ENCODE measurements at regions not wholly inside any gene's neighbourhood (a gene's known extent, or its start where the extent isn't known, plus 50 kb on each side); places are given as distances from the start of the nearest gene placed in this dataset.
A peak's percentile ranks its signal among the peaks of the same experiment; 100 is the strongest.

DNA sequence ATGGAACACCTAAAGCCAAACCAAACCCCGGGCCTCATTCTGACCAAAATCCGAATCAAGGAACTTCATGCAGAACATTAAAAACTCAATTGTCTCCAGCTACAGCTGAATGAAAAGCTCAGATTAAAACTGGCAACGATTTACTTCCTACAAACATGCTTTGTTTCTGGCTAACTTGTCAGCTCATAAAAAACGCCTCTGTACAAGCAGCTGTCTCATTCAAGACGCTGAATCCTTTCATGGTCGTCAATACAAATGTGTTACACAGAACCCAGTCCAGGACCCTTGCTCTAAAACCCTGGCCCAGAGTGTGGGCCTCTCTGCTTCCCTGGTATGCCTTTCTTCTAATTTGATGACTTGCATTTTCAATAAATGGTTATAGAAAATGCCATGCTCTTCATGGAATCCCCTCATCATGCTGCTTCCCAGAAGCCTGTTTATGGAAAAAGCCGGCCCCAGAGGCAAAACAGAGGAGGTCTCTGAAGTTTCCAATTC, 183.1 kb downstream of the PHLDA1 start:
- H3K27me3 ChIP-seq, result no peaks in the 10 kb centered on the region
- peak overlapping the region; percentile 26 for H3K27ac ChIP-seq
- no peaks in the 10 kb centered on the region for H3K9me3 ChIP-seq
- no peak overlapping the region for H3K4me3 ChIP-seq
- H3K36me3 ChIP-seq, result no peaks in the 10 kb centered on the region
- intact Hi-C loops (cut with DNase I), result no loop called here
- H3K9ac ChIP-seq (ENCODE audit: low read depth in 2 of 2, low read length in 2 of 2), result no peak overlapping the region
- TF ChIP-seq, protein P1, sequence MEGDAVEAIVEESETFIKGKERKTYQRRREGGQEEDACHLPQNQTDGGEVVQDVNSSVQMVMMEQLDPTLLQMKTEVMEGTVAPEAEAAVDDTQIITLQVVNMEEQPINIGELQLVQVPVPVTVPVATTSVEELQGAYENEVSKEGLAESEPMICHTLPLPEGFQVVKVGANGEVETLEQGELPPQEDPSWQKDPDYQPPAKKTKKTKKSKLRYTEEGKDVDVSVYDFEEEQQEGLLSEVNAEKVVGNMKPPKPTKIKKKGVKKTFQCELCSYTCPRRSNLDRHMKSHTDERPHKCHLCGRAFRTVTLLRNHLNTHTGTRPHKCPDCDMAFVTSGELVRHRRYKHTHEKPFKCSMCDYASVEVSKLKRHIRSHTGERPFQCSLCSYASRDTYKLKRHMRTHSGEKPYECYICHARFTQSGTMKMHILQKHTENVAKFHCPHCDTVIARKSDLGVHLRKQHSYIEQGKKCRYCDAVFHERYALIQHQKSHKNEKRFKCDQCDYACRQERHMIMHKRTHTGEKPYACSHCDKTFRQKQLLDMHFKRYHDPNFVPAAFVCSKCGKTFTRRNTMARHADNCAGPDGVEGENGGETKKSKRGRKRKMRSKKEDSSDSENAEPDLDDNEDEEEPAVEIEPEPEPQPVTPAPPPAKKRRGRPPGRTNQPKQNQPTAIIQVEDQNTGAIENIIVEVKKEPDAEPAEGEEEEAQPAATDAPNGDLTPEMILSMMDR (IDR thresholded peaks at IDR 0.05), result no peak
- DNase-seq, result no peak
- no peaks in the 10 kb centered on the region for H3K4me1 ChIP-seq

DNA sequence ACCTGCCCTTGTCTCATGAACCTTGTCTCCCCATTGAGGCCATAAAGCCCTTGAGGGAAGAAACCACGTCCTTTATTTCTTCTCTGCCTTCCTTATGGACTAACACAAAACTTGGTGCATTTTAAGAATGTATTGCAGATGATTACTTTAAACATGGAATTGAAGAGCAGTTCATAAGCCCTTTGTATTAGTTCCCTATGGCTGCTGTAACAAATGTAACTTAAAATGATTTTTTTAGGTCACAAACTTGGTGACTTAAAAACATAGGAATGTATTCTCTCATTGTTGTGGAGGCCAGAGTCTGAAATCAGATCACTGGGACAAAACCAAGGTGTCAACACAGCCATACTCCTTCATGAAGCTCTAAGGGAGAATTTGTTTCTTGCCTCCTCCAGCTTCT, 185.5 kb downstream of the PHLDA1 start:
- Histone ChIP-seq H3K36me3 (no peaks in the 10 kb centered on the region), H3K27me3 (no peaks in the 10 kb centered on the region), H3K9me3 (no peaks in the 10 kb centered on the region), H3K9ac (ENCODE audit: low read depth in 2 of 2, low read length in 2 of 2) (no peak overlapping the region), H3K27ac (no peak overlapping the region), H3K4me3 (no peak overlapping the region), H3K4me1 (no peaks in the 10 kb centered on the region)
- intact Hi-C loops (cut with DNase I), result no loop called here
- DNase-seq, result no peak
- TF ChIP-seq, protein P1 (IDR thresholded peaks at IDR 0.05), result no peak

DNA sequence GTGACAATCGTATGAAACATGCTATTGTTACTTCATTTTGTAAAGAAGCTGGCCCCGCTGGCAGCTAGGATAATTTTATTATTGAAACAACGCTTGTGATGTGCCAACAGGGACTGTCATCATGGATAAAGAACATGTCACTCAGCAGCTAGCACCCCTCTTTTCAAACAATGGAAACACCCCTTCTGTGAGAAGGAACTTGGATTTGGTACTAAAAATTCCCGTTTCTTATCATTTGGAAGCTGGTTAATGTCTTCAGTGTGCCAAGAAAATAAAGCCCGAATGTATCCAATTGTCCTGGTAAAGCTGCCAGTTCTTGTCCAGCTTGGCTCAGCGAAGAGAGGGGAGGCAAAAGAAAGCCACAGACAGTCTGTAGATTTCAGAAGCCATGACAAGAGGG, 186.6 kb downstream of the PHLDA1 start:
- no peaks in the 10 kb centered on the region for H3K27me3 ChIP-seq
- no peaks in the 10 kb centered on the region for H3K9me3 ChIP-seq
- DNase-seq, result no peak
- H3K27ac ChIP-seq, result no peak overlapping the region
- H3K9ac ChIP-seq (ENCODE audit: low read depth in 2 of 2, low read length in 2 of 2), result no peak overlapping the region
- H3K4me1 ChIP-seq, result no peaks in the 10 kb centered on the region
- intact Hi-C loops (cut with DNase I), result no loop called here
- H3K36me3 ChIP-seq, result no peaks in the 10 kb centered on the region
- no peak overlapping the region for H3K4me3 ChIP-seq
- TF ChIP-seq, protein P1 (IDR thresholded peaks at IDR 0.05), result no peak

DNA sequence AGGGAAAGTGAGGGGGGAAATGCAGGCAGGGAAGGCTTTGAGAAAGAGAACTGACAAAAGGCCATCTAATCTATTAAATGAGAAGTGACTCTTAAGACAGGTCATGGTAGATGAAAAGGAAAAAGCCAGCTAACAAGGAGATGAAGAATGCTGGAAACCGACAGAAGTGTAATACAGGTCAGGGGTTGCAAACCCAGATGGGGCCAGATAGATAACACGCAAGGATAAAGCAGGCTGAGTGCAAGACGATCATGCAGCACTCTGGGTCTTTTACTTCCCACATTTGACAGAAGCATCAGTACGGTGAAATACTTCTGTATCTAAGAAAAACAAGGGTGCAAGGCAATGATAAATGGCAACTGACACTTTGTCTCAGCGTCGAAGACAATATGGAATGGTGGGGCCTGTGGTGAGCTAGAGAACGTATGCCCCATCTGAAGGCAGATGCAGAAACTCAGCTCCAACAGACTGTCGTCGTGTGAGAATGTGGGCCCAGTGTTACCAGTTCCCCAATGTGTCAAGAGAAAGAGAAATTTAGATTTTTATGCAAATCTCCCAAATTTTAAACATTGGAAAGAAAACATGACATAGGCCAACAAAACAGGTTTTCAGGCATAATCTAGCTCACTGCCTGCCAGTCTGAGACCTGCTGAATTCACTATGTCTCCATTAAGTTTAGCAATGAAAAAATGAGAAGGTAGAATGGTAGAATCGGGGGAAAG, 187.4 kb downstream of the PHLDA1 start:
- H3K4me3 ChIP-seq, result no peak overlapping the region
- H3K27me3 ChIP-seq, result no peaks in the 10 kb centered on the region
- no peak overlapping the region for H3K27ac ChIP-seq
- no peaks in the 10 kb centered on the region for H3K9me3 ChIP-seq
- DNase-seq, result no peak
- H3K36me3 ChIP-seq, result no peaks in the 10 kb centered on the region
- no peaks in the 10 kb centered on the region for H3K4me1 ChIP-seq
- H3K9ac ChIP-seq (ENCODE audit: low read depth in 2 of 2, low read length in 2 of 2), result no peak overlapping the region
- TF ChIP-seq, protein P1 (IDR thresholded peaks at IDR 0.05), result no peak
- intact Hi-C loops (cut with DNase I), result no loop called here

DNA sequence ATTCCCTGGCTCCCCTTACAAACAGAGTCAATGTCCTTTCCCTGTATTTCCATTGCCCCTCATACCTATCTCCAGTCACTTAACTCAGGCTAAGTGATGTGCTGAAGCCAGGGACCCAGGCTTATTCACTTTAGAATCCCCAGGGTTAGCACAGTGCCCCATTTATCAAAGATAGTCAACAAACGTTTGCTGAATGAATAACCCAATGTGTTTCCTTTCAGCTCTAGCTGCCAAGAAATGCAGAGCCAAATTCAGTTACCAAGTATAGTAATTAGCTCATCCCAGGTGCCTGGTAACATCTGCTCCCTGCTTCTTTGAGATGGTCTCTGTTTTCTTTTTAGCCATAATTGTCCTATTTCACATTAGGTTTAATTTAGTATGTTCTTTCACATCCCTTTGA, 189.5 kb downstream of the PHLDA1 start:
- no peaks in the 10 kb centered on the region for H3K36me3 ChIP-seq
- no peaks in the 10 kb centered on the region for H3K27me3 ChIP-seq
- H3K4me1 ChIP-seq, result no peaks in the 10 kb centered on the region
- TF ChIP-seq, protein P1 (IDR thresholded peaks at IDR 0.05), result no peak
- H3K9me3 ChIP-seq, result no peaks in the 10 kb centered on the region
- DNase-seq, result no peak
- H3K27ac ChIP-seq, result no peak overlapping the region
- no peak overlapping the region for H3K9ac ChIP-seq (ENCODE audit: low read depth in 2 of 2, low read length in 2 of 2)
- no peak overlapping the region for H3K4me3 ChIP-seq
- intact Hi-C loops (cut with DNase I), result no loop called here

All from colonic mucosa (tissue), 4 donors.